A673 (cell line): ENCODE measurements at regions not wholly inside any gene's neighbourhood (a gene's known extent, or its start where the extent isn't known, plus 50 kb on each side); places are given as distances from the start of the nearest gene placed in this dataset.

Experiments used
- BruUV-seq: library from RNA; stranded (reverse); fragments of 400-500 nt; replicated peaks from 2 replicates; lab custom pipeline; 2021; lab: Mats Ljungman, UMichigan
- CTCF ChIA-PET: fragments of 300-600 bp; sonication (Branson Sonifier 250); formaldehyde crosslinking; loops from one replicate; lab custom pipeline; 2022; ENCODE audit warnings: antibody characterized with exemption; lab: Charles Lee
- POLR2A ChIA-PET: fragments of 300-600 bp; sonication (Branson Sonifier 250); formaldehyde crosslinking; loops from one replicate; lab custom pipeline; 2022; ENCODE audit warnings: antibody characterized with exemption; ENCODE audit not compliant: low non-redundant PET; lab: Charles Lee
- DNase-seq: peaks from one replicate; pipeline ENCODE4 v3.0.0-alpha.2; 2015; ENCODE audit warnings: low spot score
- H3K27ac ChIP-seq: fragments of 200-600 bp; sonication (generic); 2 replicates; pipeline ENCODE4 v1.5.1; 2016; ENCODE audit warnings: mixed run types, low read depth, mild to moderate bottlenecking, mixed read lengths, antibody characterized with exemption, low read length; ENCODE audit not compliant: poor library complexity, severe bottlenecking
- H3K27me3 ChIP-seq: fragments of 200-600 bp; sonication (generic); replicated peaks from 2 replicates; pipeline ENCODE4 v1.6.1; 2017; ENCODE audit warnings: mixed run types, low read depth, mild to moderate bottlenecking, mixed read lengths, antibody characterized with exemption, low read length; ENCODE audit not compliant: insufficient read depth, poor library complexity
- H3K36me3 ChIP-seq: fragments of 200-600 bp; sonication (generic); 2 replicates; pipeline ENCODE4 v1.6.1; 2016; ENCODE audit warnings: mixed run types, mild to moderate bottlenecking, mixed read lengths, antibody characterized with exemption, low read length; ENCODE audit not compliant: insufficient read depth, poor library complexity, severe bottlenecking
- H3K4me1 ChIP-seq: fragments of 200-600 bp; sonication (generic); 2 replicates; pipeline ENCODE4 v1.6.1; 2017; ENCODE audit warnings: mixed run types, mild to moderate bottlenecking, mixed read lengths, antibody characterized with exemption, low read length; ENCODE audit not compliant: insufficient read depth, poor library complexity, severe bottlenecking
- H3K4me3 ChIP-seq: fragments of 200-600 bp; sonication (generic); 2 replicates; pipeline ENCODE4 v1.5.1; 2016; ENCODE audit warnings: low read depth, mixed run types, mild to moderate bottlenecking, mixed read lengths, low read length; ENCODE audit not compliant: poor library complexity, severe bottlenecking
- H3K9me3 ChIP-seq: fragments of 200-600 bp; sonication (generic); 2 replicates; pipeline ENCODE4 v1.6.1; 2016; ENCODE audit warnings: mixed run types, low read depth, mild to moderate bottlenecking, mixed read lengths, antibody characterized with exemption, low read length; ENCODE audit not compliant: poor library complexity, severe bottlenecking
- CTCF ChIP-seq: fragments of 300-800, 200-600 bp; sonication (generic); conservative IDR thresholded peaks from 2 replicates; pipeline ENCODE4 v1.5.1; 2017; ENCODE audit warnings: low read depth, mild to moderate bottlenecking, antibody characterized with exemption, low read length, moderate library complexity, mixed read lengths
- EZH2 ChIP-seq: fragments of 200-600 bp; sonication (generic); IDR thresholded peaks from 2 replicates; pipeline ENCODE4 v1.6.1; 2017; ENCODE audit warnings: borderline replicate concordance, low read depth, mild to moderate bottlenecking, mixed read lengths, antibody characterized with exemption, low read length; ENCODE audit not compliant: poor library complexity, severe bottlenecking
- intact Hi-C: fragments of 100-400 bp; cut with micrococcal nuclease; formaldehyde crosslinking; loops from one replicate; pipeline ENCODE4 v1.10.0; 2022; ENCODE audit not compliant: unreplicated experiment

DNA sequence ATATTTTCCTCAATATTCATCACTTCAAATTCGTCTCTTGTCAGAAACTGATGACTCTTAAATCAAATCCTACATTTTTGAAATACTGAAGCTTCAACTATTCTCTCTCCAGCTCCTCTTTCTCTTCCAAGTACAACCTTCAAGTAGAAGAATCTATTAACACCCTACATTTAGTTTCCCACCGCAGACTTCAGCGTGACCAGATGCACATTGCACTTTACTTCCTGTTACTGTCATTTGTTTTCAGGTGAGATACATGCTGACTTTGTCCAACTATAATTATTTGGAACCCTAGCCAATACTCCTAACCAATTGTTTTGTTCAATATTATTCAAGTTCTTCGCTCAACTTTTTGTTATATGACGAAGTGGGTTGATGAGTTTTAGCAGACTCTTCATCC, 116.0 kb downstream of the MRPL39 start:
- H3K27me3 ChIP-seq: no peaks in the 10 kb centered on the region

DNA sequence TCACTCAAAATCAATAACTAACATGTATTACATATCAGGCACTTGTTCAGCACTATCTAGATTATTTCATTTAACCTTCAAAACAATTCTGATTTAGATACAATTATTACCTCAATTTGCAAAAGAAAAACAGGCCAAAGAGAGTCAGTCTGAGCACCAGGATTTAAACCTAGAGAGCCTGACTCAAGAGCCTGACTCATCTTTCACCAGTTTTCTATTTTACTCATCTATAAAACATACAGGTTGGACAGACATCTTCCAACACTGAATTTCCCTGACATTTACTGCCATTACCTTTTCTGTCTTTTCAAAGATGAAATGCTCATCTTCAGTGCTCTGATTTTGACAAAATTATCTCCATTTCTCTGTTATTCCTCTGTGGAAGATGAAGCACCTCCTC, 116.5 kb downstream of the MRPL39 start:
- no peak overlapping the region for H3K27ac ChIP-seq
- ChIA-PET CTCF (no interaction called here), POLR2A (no interaction called here)
- no peak for TF ChIP-seq CTCF
- no peak for TF ChIP-seq EZH2
- BruUV-seq: no TSS peak
- no peaks in the 10 kb centered on the region for H3K4me1 ChIP-seq
- H3K9me3 ChIP-seq: no peaks in the 10 kb centered on the region
- H3K27me3 ChIP-seq: no peaks in the 10 kb centered on the region
- no peak for DNase-seq
- no peak overlapping the region for H3K4me3 ChIP-seq
- H3K36me3 ChIP-seq: no peaks in the 10 kb centered on the region
- intact Hi-C loops: no loop called here

More for the DNA sequence above, 116.0 kb downstream of the MRPL39 start:
- Histone ChIP-seq H3K4me1 (no peaks in the 10 kb centered on the region), H3K27ac (no peak overlapping the region), H3K4me3 (no peak overlapping the region), H3K9me3 (no peaks in the 10 kb centered on the region), H3K36me3 (no peaks in the 10 kb centered on the region)
- intact Hi-C loops: no loop called here
- BruUV-seq: no TSS peak
- TF ChIP-seq CTCF (no peak), EZH2 (no peak)
- ChIA-PET POLR2A (no interaction called here), CTCF (no interaction called here)
- DNase-seq: no peak

DNA sequence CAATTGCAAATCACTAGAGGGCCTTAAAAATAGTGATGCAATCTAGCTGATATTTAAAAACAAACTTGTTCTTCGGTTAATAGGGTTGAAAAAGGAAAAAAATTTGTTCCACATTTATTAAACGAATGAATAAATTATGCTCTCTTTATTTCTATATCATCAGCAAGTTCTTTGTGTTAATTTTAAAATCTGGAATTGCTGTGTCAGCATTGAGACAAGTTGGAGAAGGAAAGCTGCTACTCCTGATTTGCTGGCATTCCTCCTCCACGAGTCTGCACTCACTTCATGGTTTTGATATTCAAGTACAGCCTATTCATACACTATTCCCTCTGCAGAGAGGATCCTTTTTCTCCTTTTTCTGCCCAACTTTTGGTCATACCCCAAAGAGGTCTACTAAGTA, 117.6 kb downstream of the MRPL39 start:
- H3K9me3 ChIP-seq: no peaks in the 10 kb centered on the region
- DNase-seq: no peak
- TF ChIP-seq CTCF: no peak
- TF ChIP-seq EZH2: no peak
- no peaks in the 10 kb centered on the region for H3K27me3 ChIP-seq
- POLR2A ChIA-PET: interaction anchor here (0.6 kb wide), 1 partner anchor 494 kb away, joined by 3 read pairs; no protein-coding TSS in a partner anchor
- intact Hi-C loops: no loop called here
- H3K4me1 ChIP-seq: no peaks in the 10 kb centered on the region
- H3K4me3 ChIP-seq: no peak overlapping the region
- no TSS peak for BruUV-seq
- CTCF ChIA-PET: no interaction called here
- H3K36me3 ChIP-seq: no peaks in the 10 kb centered on the region
- H3K27ac ChIP-seq: no peak overlapping the region
